WTC11 (cell line): ENCODE measurements at regions not wholly inside any gene's neighbourhood (a gene's known extent, or its start where the extent isn't known, plus 50 kb on each side); places are given as distances from the start of the nearest gene placed in this dataset.

Experiments used
- CTCF ChIP-seq: fragments of 200-600 bp; IDR thresholded peaks from 2 replicates; pipeline ENCODE4 v1.8.0; 2022; ENCODE audit warnings: antibody characterized with exemption
- FOXP4 ChIP-seq: sonication (generic); formaldehyde crosslinking; IDR thresholded peaks from 2 replicates; pipeline ENCODE4 v1.8.0; 2022; ENCODE audit warnings: mild to moderate bottlenecking, missing genetic modification reagents

DNA sequence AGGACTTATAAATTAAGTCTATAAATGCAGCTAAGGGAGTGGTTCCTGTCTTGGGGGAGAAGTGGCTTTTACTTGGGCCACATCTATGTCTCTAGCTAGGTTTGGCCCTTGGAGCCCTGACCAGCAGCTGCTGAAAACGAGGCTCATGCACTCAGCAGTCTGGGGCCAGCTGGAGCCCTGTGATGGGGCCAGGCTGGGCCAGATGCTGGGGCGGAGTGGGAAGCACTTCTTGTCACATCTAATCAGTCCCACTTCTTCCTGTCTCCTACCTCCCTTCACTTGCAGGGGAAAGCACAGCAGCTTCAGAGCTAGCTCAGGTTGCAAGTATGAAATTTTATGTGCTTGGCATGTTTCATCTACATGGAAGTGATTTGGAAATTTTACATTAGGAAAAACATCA, 209.9 kb upstream of the ROPN1 start:
- TF ChIP-seq CTCF: no peak
- TF ChIP-seq FOXP4 (CRISPR knock-in tag): no peak
